Lower lobe of right lung (tissue), 2 donors: ENCODE measurements at regions not wholly inside any gene's neighbourhood (a gene's known extent, or its start where the extent isn't known, plus 50 kb on each side); places are given as distances from the start of the nearest gene placed in this dataset.
A peak's percentile ranks its signal among the peaks of the same experiment; 100 is the strongest.

Source experiments
- ATAC-seq, 2 donors: fragments of 200-7000 bp; cut with Tn5 transposase; one replicate each; pipeline ENCODE4 v1.9.1; 2020 to 2022; ENCODE audit warnings: mild to moderate bottlenecking in 2 of 2, moderate library complexity in 2 of 2
- DNase-seq: peaks from one replicate; pipeline ENCODE4 v3.0.0-alpha.2; 2020
- H3K27ac ChIP-seq: fragments of 200-600 bp; one replicate; pipeline ENCODE4 v1.8.0; 2022
- H3K27me3 ChIP-seq: fragments of 200-600 bp; one replicate; pipeline ENCODE4 v1.8.0; 2022; ENCODE audit warnings: low read depth
- H3K36me3 ChIP-seq: fragments of 200-600 bp; one replicate; pipeline ENCODE4 v1.8.0; 2022; ENCODE audit warnings: mild to moderate bottlenecking
- H3K4me1 ChIP-seq: fragments of 200-600 bp; one replicate; pipeline ENCODE4 v1.8.0; 2022
- H3K4me3 ChIP-seq: fragments of 200-600 bp; one replicate; pipeline ENCODE4 v1.8.0; 2022; ENCODE audit warnings: mild to moderate bottlenecking
- H3K9me3 ChIP-seq: fragments of 200-600 bp; one replicate; pipeline ENCODE4 v1.8.0; 2022
- intact Hi-C: fragments of 100-400 bp; cut with DNase I; formaldehyde crosslinking; loops from one replicate; pipeline ENCODE4 v1.11.0; 2022
- TF ChIP-seq, protein P1 (sequence below): fragments of 200-600 bp; IDR thresholded peaks from one replicate; pipeline ENCODE4 v1.8.0; 2022; ENCODE audit warnings: antibody characterized with exemption, mild to moderate bottlenecking
- donor health status: DM: no; HTN: yes; CAD: no; lungs with severe emphysema.

DNA sequence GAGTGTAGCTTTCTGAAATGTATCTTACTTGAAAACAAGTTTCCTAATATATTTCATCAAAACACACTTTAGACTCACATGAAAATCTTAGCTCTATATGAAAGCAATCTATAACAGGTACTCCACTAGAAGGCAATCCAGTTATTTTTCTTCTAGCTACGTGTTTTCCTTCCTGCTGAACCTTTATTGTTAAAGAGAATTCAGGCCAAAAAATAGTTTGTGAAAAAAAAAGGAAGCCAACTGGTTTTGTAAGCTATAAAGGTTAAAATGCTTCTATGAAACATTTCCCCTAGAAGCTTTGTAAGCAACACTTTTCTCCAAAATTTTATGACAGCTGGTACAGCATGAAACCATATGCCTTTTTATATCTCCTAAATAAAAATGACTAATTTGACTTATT is 304.7 kb upstream of the DIAPH2 start:
- Histone ChIP-seq H3K36me3 (no peaks in the 10 kb centered on the region), H3K27ac (no peak overlapping the region), H3K4me1 (no peaks in the 10 kb centered on the region), H3K9me3 (no peaks in the 10 kb centered on the region), H3K4me3 (no peak overlapping the region), H3K27me3 (no peaks in the 10 kb centered on the region)
- DNase-seq (no peak), ATAC-seq (no peak)
- TF ChIP-seq, protein P1, sequence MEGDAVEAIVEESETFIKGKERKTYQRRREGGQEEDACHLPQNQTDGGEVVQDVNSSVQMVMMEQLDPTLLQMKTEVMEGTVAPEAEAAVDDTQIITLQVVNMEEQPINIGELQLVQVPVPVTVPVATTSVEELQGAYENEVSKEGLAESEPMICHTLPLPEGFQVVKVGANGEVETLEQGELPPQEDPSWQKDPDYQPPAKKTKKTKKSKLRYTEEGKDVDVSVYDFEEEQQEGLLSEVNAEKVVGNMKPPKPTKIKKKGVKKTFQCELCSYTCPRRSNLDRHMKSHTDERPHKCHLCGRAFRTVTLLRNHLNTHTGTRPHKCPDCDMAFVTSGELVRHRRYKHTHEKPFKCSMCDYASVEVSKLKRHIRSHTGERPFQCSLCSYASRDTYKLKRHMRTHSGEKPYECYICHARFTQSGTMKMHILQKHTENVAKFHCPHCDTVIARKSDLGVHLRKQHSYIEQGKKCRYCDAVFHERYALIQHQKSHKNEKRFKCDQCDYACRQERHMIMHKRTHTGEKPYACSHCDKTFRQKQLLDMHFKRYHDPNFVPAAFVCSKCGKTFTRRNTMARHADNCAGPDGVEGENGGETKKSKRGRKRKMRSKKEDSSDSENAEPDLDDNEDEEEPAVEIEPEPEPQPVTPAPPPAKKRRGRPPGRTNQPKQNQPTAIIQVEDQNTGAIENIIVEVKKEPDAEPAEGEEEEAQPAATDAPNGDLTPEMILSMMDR, result no peak
- intact Hi-C loops, result no loop called here

DNA sequence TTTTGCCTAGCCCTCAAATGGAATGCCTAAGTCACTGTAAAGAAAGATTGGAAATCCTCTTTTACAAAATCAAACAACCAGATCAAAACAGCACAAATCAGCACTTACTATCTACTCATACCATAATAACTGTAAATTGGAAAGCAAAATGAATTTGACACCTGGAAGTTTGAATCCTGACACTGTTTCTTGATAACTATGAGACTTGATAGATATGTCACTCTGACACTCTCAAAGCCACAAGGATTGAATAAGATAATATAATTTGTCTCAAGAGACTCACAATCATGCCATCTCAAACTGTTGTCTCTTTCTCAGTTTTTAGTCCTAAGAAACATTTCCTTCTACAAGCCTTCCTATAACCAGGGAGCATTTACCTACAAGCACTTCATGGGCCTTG is 302.6 kb upstream of the DIAPH2 start:
- TF ChIP-seq, protein P1, result no peak
- ATAC-seq (no peak), DNase-seq (no peak)
- Histone ChIP-seq H3K27me3 (no peaks in the 10 kb centered on the region), H3K4me3 (no peak overlapping the region), H3K36me3 (no peaks in the 10 kb centered on the region), H3K4me1 (no peaks in the 10 kb centered on the region), H3K9me3 (no peaks in the 10 kb centered on the region), H3K27ac (no peak overlapping the region)
- intact Hi-C loops, result no loop called here

DNA sequence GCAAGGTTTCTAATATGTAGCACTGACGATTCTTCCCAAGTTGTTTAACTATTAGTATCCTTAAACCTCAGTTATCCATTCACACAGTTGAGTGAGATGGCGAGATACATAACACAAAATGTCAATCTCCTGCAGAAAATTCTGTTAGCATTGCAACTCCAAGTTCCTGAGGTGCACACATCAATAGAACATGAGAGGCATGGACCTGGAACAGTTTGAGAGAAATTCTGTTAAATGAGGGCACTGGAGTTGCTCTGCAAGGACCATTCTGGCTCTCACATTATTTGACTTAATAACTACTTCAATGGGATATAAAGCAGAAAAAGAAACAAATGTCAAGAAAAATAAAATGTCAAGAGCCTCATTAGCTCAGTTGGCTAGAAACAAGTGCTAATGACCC is 301.2 kb upstream of the DIAPH2 start:
- intact Hi-C loops, result no loop called here
- Histone ChIP-seq H3K4me3 (no peak overlapping the region), H3K27ac (no peak overlapping the region), H3K27me3 (no peaks in the 10 kb centered on the region), H3K9me3 (no peaks in the 10 kb centered on the region), H3K4me1 (no peaks in the 10 kb centered on the region), H3K36me3 (no peaks in the 10 kb centered on the region)
- TF ChIP-seq, protein P1, result no peak
- ATAC-seq, result peak in 1 of 2 donors; percentile 14
- no peak for DNase-seq

DNA sequence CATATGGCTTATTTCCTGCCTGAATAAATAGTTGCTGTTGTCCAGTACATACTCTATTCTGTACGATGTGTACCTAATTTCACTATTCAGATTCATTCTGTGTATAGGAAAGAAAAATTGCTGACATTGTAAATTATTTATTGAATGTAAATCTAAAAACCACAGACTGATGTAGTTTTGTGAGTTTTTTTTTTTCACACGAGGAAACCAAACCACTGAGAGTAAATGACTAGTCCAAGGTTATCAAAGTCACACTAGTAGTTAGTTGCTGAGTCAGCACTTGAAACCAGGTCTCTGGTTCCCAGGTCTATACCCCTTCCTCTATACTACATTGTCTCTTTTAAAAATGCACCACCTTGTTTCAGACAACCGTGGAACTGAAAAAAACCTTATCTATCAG is 298.3 kb upstream of the DIAPH2 start:
- Histone ChIP-seq H3K9me3 (no peaks in the 10 kb centered on the region), H3K36me3 (no peaks in the 10 kb centered on the region), H3K4me3 (no peak overlapping the region), H3K27me3 (no peaks in the 10 kb centered on the region), H3K27ac (no peak overlapping the region), H3K4me1 (no peaks in the 10 kb centered on the region)
- TF ChIP-seq, protein P1, result no peak
- no peak for ATAC-seq
- intact Hi-C loops, result no loop called here
- DNase-seq, result no peak

DNA sequence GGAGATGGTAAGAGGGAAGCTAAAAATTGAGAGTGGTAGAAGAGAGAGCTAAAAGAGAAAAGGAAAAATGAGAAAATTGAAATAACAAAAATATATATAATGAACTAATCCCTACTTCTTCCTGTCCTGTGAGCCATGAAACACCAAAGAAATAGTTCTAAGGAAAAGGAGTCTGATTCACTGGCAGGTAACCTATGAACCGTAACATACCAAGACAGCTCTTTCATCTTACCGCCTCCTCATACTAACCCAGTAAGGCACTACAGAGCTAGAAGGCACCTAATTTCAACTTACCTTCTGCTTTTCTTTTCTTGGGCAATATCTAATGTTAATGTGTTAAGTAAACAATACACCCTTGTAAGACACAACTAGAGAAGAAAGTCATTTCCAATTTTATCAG is 297.7 kb upstream of the DIAPH2 start:
- TF ChIP-seq, protein P1, result no peak
- ATAC-seq, result no peak

DNA sequence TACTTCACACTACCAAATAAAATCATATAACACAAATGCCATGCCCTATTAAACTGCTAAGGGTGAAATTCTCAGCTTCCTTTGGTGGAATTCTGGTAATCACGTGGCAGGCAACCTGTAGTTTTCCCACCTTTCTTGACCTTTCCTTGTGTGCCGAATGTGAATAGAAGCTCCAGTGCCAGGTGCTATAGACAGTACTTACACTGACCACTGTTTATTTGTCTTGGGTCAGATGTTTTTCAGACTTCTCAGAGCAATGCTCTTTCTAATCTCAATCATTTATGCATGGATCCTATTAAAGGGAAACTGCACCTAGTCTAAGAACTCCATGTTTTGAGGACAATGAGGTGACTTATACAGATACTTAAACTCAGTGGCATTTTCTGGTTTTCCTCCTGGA is 296.8 kb upstream of the DIAPH2 start:
- TF ChIP-seq, protein P1, result no peak
- ATAC-seq, result no peak
- H3K36me3 ChIP-seq, result no peaks in the 10 kb centered on the region
- intact Hi-C loops, result no loop called here
- H3K27me3 ChIP-seq, result no peaks in the 10 kb centered on the region
- H3K9me3 ChIP-seq, result no peaks in the 10 kb centered on the region
- no peak overlapping the region for H3K4me3 ChIP-seq
- H3K4me1 ChIP-seq, result no peaks in the 10 kb centered on the region
- H3K27ac ChIP-seq, result no peak overlapping the region
- DNase-seq, result no peak

More for the DNA sequence above, 297.7 kb upstream of the DIAPH2 start:
- no peaks in the 10 kb centered on the region for H3K27me3 ChIP-seq
- no peaks in the 10 kb centered on the region for H3K9me3 ChIP-seq
- DNase-seq, result no peak
- H3K36me3 ChIP-seq, result no peaks in the 10 kb centered on the region
- intact Hi-C loops, result no loop called here
- H3K4me3 ChIP-seq, result no peak overlapping the region
- H3K27ac ChIP-seq, result no peak overlapping the region
- H3K4me1 ChIP-seq, result no peaks in the 10 kb centered on the region
